K562 (cell line): ENCODE measurements at regions not wholly inside any gene's neighbourhood (a gene's known extent, or its start where the extent isn't known, plus 50 kb on each side); places are given as distances from the start of the nearest gene placed in this dataset.

Experiments
- ATAC-seq: fragments of 200-7000 bp; cut with Tn5 transposase; 3 replicates; pipeline ENCODE4 v1.9.1; 2020; ENCODE audit warnings: moderate library complexity
- BruUV-seq: library from RNA; stranded (reverse); fragments of 400-500 nt; replicated peaks from 2 replicates; lab custom pipeline; 2021; lab: Mats Ljungman, UMichigan
- CTCF ChIA-PET: fragments of 300-600 bp; formaldehyde crosslinking; extraction: SDS; loops from one replicate; lab custom pipeline; 2021; ENCODE audit warnings: low intra/inter-chr PET ratio; lab: Yijun Ruan, JAX
- POLR2A ChIA-PET: fragments of 300-600, 350-650 bp; sonication (Branson Sonifier 250); formaldehyde crosslinking; extraction: SDS; loops from one replicate; lab custom pipeline; 2021; ENCODE audit warnings: antibody characterized with exemption, inconsistent platforms; lab: Yijun Ruan, JAX
- DNase-seq, 4 experiments: peaks; one replicate each; pipeline versions ENCODE4 v3.0.0 to v3.0.0-alpha.2; 2011 to 2018; ENCODE audit warnings: low spot score in 3 of 4, mixed read lengths in 3 of 4; ENCODE audit errors: extremely low read depth in 1 of 4
- FAIRE-seq: peaks from 2 replicates; lab custom pipeline; 2011; peaks lifted over from hg19 to GRCh38; lab: Jason Lieb, UNC
- H2AFZ ChIP-seq: 2 replicates; pipeline ENCODE4 v1.6.0; 2011; ENCODE audit warnings: low read depth, low read length, control low read depth, inconsistent platforms
- H3K27ac ChIP-seq: fragments of 200-600 bp; 3 replicates; pipeline ENCODE4 v1.8.0; 2011; ENCODE audit warnings: low read depth, mild to moderate bottlenecking, control low read depth, inconsistent platforms, low read length, moderate library complexity, mixed read lengths; ENCODE audit errors: extremely low read depth
- H3K27me3 ChIP-seq, 2 experiments: fragments of 300-600 bp in 1 of 2; 2 replicates in 1 of 2; 3 replicates in 1 of 2; pipeline versions ENCODE4 v1.6.0 to v1.8.0; 2011; ENCODE audit warnings: inconsistent platforms in 2 of 2, low read length in 2 of 2, mild to moderate bottlenecking in 1 of 2, mixed read lengths in 1 of 2, moderate library complexity in 1 of 2; ENCODE audit not compliant: control insufficient read depth in 2 of 2, insufficient read depth in 2 of 2
- H3K36me3 ChIP-seq: fragments of 300-600 bp; 3 replicates; pipeline ENCODE4 v1.8.0; 2011; ENCODE audit warnings: mild to moderate bottlenecking, low read length, inconsistent platforms; ENCODE audit not compliant: control insufficient read depth, insufficient read depth
- H3K4me1 ChIP-seq, 2 experiments: fragments of 200-600 bp in 1 of 2; replicated peaks in 1 of 2; 2 replicates in 1 of 2; 3 replicates in 1 of 2; pipeline versions ENCODE4 v1.5.1 to v1.8.0; 2011; ENCODE audit warnings: inconsistent platforms in 2 of 2, low read length in 2 of 2, mild to moderate bottlenecking in 1 of 2, mixed read lengths in 1 of 2, moderate library complexity in 1 of 2; ENCODE audit not compliant: control insufficient read depth in 2 of 2, insufficient read depth in 2 of 2
- H3K4me2 ChIP-seq: 2 replicates; pipeline ENCODE4 v1.6.1; 2011; ENCODE audit warnings: low read length, control low read depth, inconsistent platforms, mixed read lengths; ENCODE audit not compliant: insufficient read depth
- H3K4me3 ChIP-seq: fragments of 200-600 bp; sonication (generic), shearing (Covaris generic); 2 replicates; pipeline ENCODE4 v1.5.1; 2016; ENCODE audit warnings: control low read depth, inconsistent platforms
- H3K79me2 ChIP-seq: fragments of 200-600 bp; 3 replicates; pipeline ENCODE4 v1.8.0; 2011; ENCODE audit warnings: low read length, inconsistent platforms; ENCODE audit not compliant: control insufficient read depth, insufficient read depth
- H3K9ac ChIP-seq, 2 experiments: 2 replicates each; pipeline versions ENCODE4 v1.6.0 to v1.6.1; 2011; ENCODE audit warnings: low read depth in 2 of 2, low read length in 2 of 2, control low read depth in 1 of 2, inconsistent platforms in 1 of 2, mild to moderate bottlenecking in 1 of 2, mixed read lengths in 1 of 2; ENCODE audit not compliant: insufficient read depth in 1 of 2
- H3K9me1 ChIP-seq: one replicate; pipeline ENCODE4 v1.6.0; 2011; ENCODE audit warnings: inconsistent platforms, mild to moderate bottlenecking, low read length, moderate library complexity; ENCODE audit not compliant: control insufficient read depth, insufficient read depth
- H3K9me3 ChIP-seq: replicated peaks from 2 replicates; pipeline ENCODE4 v1.5.1; 2011; ENCODE audit warnings: low read depth, low read length, inconsistent platforms; ENCODE audit not compliant: control insufficient read depth, insufficient read depth
- H4K20me1 ChIP-seq: replicated peaks from 2 replicates; pipeline ENCODE4 v1.6.1; 2011; ENCODE audit warnings: low read length, inconsistent platforms, mixed read lengths; ENCODE audit not compliant: control insufficient read depth, insufficient read depth
- NRF1 ChIP-seq, 2 experiments: fragments of 450-650 bp; IDR thresholded peaks in 1 of 2; conservative IDR thresholded peaks in 1 of 2; 2 replicates each; pipeline ENCODE4 v1.6.1; 2014; ENCODE audit warnings: mild to moderate bottlenecking in 2 of 2
- RAD21 ChIP-seq, 2 experiments: fragments of 250-450 bp in 1 of 2; fragments of 450-650 bp in 1 of 2; sonication (Bioruptor Pico) in 1 of 2; formaldehyde crosslinking in 1 of 2; IDR thresholded peaks in 1 of 2; conservative IDR thresholded peaks in 1 of 2; 2 replicates each; pipeline versions ENCODE4 v1.4.0 to v1.8.0; 2020 to 2022; ENCODE audit warnings: mild to moderate bottlenecking in 2 of 2, moderate library complexity in 1 of 2
- YBX1 ChIP-seq: fragments of 450-650 bp; IDR thresholded peaks from 2 replicates; pipeline ENCODE4 v1.7.1; 2016; ENCODE audit warnings: mild to moderate bottlenecking
- WGBS: fragments of 100-300 bp; shearing (Covaris generic); methylation state at CpG from one replicate; pipeline ENCODE4 v1.1.6; 2016; ENCODE audit warnings: low coverage, mixed read lengths; ENCODE audit not compliant: insufficient coverage; ENCODE audit errors: missing lambda C conversion rate; 5-methylcytosine and 5-hydroxymethylcytosine counted together
- in situ Hi-C: fragments of 300-500 bp; cut with MboI; formaldehyde crosslinking; loops from 4 replicates; pipeline ENCODE4 v1.15.0; 2018; ENCODE audit warnings: inconsistent platforms, mixed read lengths
- intact Hi-C: fragments of 100-400 bp; cut with micrococcal nuclease; formaldehyde crosslinking; loops from 2 replicates; pipeline ENCODE4 v1.14.2; 2022
- TF ChIP-seq, protein P1 (sequence below), 3 experiments: IDR thresholded peaks in 2 of 3; conservative IDR thresholded peaks in 1 of 3; 2 replicates each; pipeline ENCODE4 v1.5.1; 2011 to 2012; ENCODE audit warnings: low read length in 3 of 3, mild to moderate bottlenecking in 3 of 3, control low read depth in 2 of 3, improper control_type of control experiment in 1 of 3, inconsistent platforms in 1 of 3, low read depth in 1 of 3, mixed read lengths in 1 of 3, moderate library complexity in 1 of 3; ENCODE audit not compliant: insufficient read depth in 2 of 3
- TF ChIP-seq, protein P2 (sequence below): fragments of 200-400 bp; formaldehyde crosslinking; IDR thresholded peaks from 2 replicates; pipeline ENCODE4 v1.6.1; 2017; ENCODE audit warnings: mild to moderate bottlenecking, low read depth, low read length, moderate library complexity

GRCh38 chr3:104102386-104102785 is 1264.3 kb upstream of the ALCAM start:
- Histone ChIP-seq H3K9ac (no peak overlapping the region), H3K4me2 (no peak overlapping the region), H3K9me3 (no peaks in the 10 kb centered on the region), H4K20me1 (no peaks in the 10 kb centered on the region), H3K27me3 (no peaks in the 10 kb centered on the region), H3K9me1 (no peaks in the 10 kb centered on the region), H3K36me3 (no peaks in the 10 kb centered on the region), H3K4me3 (no peak overlapping the region), H2AFZ (no peak overlapping the region), H3K79me2 (no peaks in the 10 kb centered on the region), H3K27ac (no peak overlapping the region), H3K4me1 (no peaks in the 10 kb centered on the region)
- ChIA-PET POLR2A (no interaction called here), CTCF (no interaction called here)
- no peak for ATAC-seq
- DNase-seq = peak in 1 of 4 experiments; percentile 1
- no TSS peak for BruUV-seq
- 0% methylated on average over 3 of the region's 3 CpGs for WGBS
- intact Hi-C loops = no loop called here
- TF ChIP-seq, protein P1, sequence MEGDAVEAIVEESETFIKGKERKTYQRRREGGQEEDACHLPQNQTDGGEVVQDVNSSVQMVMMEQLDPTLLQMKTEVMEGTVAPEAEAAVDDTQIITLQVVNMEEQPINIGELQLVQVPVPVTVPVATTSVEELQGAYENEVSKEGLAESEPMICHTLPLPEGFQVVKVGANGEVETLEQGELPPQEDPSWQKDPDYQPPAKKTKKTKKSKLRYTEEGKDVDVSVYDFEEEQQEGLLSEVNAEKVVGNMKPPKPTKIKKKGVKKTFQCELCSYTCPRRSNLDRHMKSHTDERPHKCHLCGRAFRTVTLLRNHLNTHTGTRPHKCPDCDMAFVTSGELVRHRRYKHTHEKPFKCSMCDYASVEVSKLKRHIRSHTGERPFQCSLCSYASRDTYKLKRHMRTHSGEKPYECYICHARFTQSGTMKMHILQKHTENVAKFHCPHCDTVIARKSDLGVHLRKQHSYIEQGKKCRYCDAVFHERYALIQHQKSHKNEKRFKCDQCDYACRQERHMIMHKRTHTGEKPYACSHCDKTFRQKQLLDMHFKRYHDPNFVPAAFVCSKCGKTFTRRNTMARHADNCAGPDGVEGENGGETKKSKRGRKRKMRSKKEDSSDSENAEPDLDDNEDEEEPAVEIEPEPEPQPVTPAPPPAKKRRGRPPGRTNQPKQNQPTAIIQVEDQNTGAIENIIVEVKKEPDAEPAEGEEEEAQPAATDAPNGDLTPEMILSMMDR (IDR thresholded peaks at IDR 0.05 in 2 of 3, conservative IDR thresholded peaks at IDR 0.05 in 1 of 3; ENCODE audit: insufficient read depth in 2 of 3, low read depth in 1 of 3, low read length in 3 of 3) = 0 out of 6 replicates have a peak, but pooled peaks of 1 of the 3 experiments have one; percentile 11
- TF ChIP-seq, protein P2, sequence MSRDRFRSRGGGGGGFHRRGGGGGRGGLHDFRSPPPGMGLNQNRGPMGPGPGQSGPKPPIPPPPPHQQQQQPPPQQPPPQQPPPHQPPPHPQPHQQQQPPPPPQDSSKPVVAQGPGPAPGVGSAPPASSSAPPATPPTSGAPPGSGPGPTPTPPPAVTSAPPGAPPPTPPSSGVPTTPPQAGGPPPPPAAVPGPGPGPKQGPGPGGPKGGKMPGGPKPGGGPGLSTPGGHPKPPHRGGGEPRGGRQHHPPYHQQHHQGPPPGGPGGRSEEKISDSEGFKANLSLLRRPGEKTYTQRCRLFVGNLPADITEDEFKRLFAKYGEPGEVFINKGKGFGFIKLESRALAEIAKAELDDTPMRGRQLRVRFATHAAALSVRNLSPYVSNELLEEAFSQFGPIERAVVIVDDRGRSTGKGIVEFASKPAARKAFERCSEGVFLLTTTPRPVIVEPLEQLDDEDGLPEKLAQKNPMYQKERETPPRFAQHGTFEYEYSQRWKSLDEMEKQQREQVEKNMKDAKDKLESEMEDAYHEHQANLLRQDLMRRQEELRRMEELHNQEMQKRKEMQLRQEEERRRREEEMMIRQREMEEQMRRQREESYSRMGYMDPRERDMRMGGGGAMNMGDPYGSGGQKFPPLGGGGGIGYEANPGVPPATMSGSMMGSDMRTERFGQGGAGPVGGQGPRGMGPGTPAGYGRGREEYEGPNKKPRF = no peak
- 0 out of 4 replicates have a peak, but pooled peaks of 1 of the 2 experiments have one; percentile 5 for TF ChIP-seq RAD21 (CRISPR knock-in tag; conservative IDR thresholded peaks at IDR 0.05 in 1 of 2, IDR thresholded peaks at IDR 0.05 in 1 of 2)
- no peak for TF ChIP-seq NRF1 (conservative IDR thresholded peaks at IDR 0.05 in 1 of 2, IDR thresholded peaks at IDR 0.05 in 1 of 2)
- no peak for TF ChIP-seq YBX1
- in situ Hi-C loops = no loop called here
- no peak for FAIRE-seq
